ENCODE measurements at regions not wholly inside any gene's neighbourhood (a gene's known extent, or its start where the extent isn't known, plus 50 kb on each side); places are given as distances from the start of the nearest gene placed in this dataset.

GRCh38 chr4:33923469-33923868 is 2320.8 kb downstream of the ARAP2 start:
- 31 to 87% (median 50%) methylated on average over 1 of the region's 1 CpG for WGBS, 5 donors

DNA sequence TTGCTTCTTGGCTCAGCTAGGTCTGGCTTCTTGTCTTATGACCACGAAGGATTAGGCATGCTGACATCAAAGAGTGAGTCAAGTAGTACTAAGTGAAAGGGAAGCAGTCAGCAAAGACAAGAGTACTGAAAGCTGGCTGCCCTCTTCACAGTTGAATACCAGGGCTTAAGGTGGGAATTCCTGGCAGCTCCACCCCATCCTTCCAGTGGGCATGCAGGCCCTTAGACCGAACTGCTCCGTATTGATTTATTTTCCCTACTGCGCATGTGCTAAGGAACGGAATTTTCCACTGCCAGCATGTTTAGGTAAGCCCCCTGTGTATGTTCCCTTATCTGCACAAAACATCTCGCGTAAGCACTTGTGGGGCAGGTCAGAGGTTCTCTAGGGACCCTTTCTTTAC is 2320.1 kb downstream of the ARAP2 start:
- Histone ChIP-seq H3K4me3 (no peak overlapping the region), H3K36me3 (no peaks in the 10 kb centered on the region), H3K27me3 (no peaks in the 10 kb centered on the region), H3K27ac (no peak overlapping the region), H3K9me3 (no peaks in the 10 kb centered on the region), H3K4me1 (no peaks in the 10 kb centered on the region)
- peak in 1 of 2 donors; percentile 2 for DNase-seq
- intact Hi-C loops (cut with DNase I; ENCODE audit: low total_unique reads) = no loop called here
- WGBS, 5 donors = 46 to 70% (median 52%) methylated on average over 7 of the region's 7 CpGs
- TF ChIP-seq CTCF (IDR thresholded peaks at IDR 0.05) (no peak), POLR2AphosphoS5 (IDR thresholded peaks at IDR 0.05) (no peak), EP300 (IDR thresholded peaks at IDR 0.05) (no peak), POLR2A (IDR thresholded peaks at IDR 0.05) (no peak)

More at GRCh38 chr4:33923469-33923868, 2320.8 kb downstream of the ARAP2 start:
- TF ChIP-seq POLR2AphosphoS5 (IDR thresholded peaks at IDR 0.05) = no peak
- no peak for TF ChIP-seq CTCF (IDR thresholded peaks at IDR 0.05)
- TF ChIP-seq POLR2A (IDR thresholded peaks at IDR 0.05) = no peak
- no peak for TF ChIP-seq EP300 (IDR thresholded peaks at IDR 0.05)
- Histone ChIP-seq H3K4me3 (no peak overlapping the region), H3K9me3 (no peaks in the 10 kb centered on the region), H3K27ac (no peak overlapping the region), H3K27me3 (no peaks in the 10 kb centered on the region), H3K4me1 (no peaks in the 10 kb centered on the region), H3K36me3 (no peaks in the 10 kb centered on the region)
- no peak for DNase-seq
- intact Hi-C loops (cut with DNase I; ENCODE audit: low total_unique reads) = no loop called here

GRCh38 chr4:33924811-33925210 is 2319.5 kb downstream of the ARAP2 start:
- no peaks in the 10 kb centered on the region for H3K4me1 ChIP-seq
- no peaks in the 10 kb centered on the region for H3K36me3 ChIP-seq
- intact Hi-C loops (cut with DNase I; ENCODE audit: low total_unique reads) = no loop called here
- H3K4me3 ChIP-seq = no peak overlapping the region
- H3K9me3 ChIP-seq = no peaks in the 10 kb centered on the region
- TF ChIP-seq CTCF (IDR thresholded peaks at IDR 0.05) (no peak), EP300 (IDR thresholded peaks at IDR 0.05) (no peak), POLR2AphosphoS5 (IDR thresholded peaks at IDR 0.05) (no peak), POLR2A (IDR thresholded peaks at IDR 0.05) (no peak)
- H3K27me3 ChIP-seq = no peaks in the 10 kb centered on the region
- WGBS, 5 donors = 62 to 76% (median 72%) methylated on average over 1 of the region's 1 CpG
- no peak for DNase-seq
- H3K27ac ChIP-seq = no peak overlapping the region

- no peak overlapping the region for H3K27ac ChIP-seq
- no peaks in the 10 kb centered on the region for H3K4me1 ChIP-seq
- no peaks in the 10 kb centered on the region for H3K27me3 ChIP-seq
- H3K9me3 ChIP-seq = no peaks in the 10 kb centered on the region
- H3K36me3 ChIP-seq = no peaks in the 10 kb centered on the region
- WGBS, 5 donors = 18 to 43% (median 37%) methylated on average over 1 of the region's 1 CpG
- intact Hi-C loops (cut with DNase I; ENCODE audit: low total_unique reads) = no loop called here
- no peak for DNase-seq
- TF ChIP-seq POLR2A (IDR thresholded peaks at IDR 0.05) (no peak), CTCF (IDR thresholded peaks at IDR 0.05) (no peak), POLR2AphosphoS5 (IDR thresholded peaks at IDR 0.05) (no peak), EP300 (IDR thresholded peaks at IDR 0.05) (no peak)
- H3K4me3 ChIP-seq = no peak overlapping the region
Observed at GRCh38 chr4:33930497-33930896, 2313.8 kb downstream of the ARAP2 start.

Measured in stomach (tissue), 8 donors.